Stimulated activated CD4-positive, alpha-beta T cell treated with anti-CD3 and anti-CD28 coated beads, Interleukin-12 subunit alpha, Interleukin-12 subunit beta, amount 100 ng/mL, for 24 hours (primary cell): ENCODE measurements at regions not wholly inside any gene's neighbourhood (a gene's known extent, or its start where the extent isn't known, plus 50 kb on each side); places are given as distances from the start of the nearest gene placed in this dataset.

ENCODE experiments used
- DNase-seq, 2 experiments: peaks; one replicate each; pipeline ENCODE4 v3.0.0-alpha.2; 2020; ENCODE audit warnings: low read depth in 2 of 2

DNA sequence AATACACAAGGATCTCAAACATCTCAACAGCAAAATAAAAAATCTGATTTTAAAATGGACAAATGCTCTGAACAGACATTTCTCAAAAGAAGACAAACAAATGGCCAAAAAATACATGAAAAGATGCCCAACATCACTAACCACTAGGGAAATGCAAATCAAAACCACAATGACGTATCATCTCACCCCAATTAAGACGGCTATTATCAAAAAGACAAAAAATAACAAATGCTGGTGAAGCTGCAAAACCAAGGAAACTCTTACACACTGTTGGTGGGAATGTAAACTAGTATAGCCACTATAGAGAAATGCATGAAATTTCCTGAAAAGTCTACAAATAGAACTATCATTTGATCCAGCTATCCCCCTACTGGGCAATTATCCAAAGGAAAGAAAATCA is 145.0 kb downstream of the BTG1 start:
- DNase-seq, result no peak

DNA sequence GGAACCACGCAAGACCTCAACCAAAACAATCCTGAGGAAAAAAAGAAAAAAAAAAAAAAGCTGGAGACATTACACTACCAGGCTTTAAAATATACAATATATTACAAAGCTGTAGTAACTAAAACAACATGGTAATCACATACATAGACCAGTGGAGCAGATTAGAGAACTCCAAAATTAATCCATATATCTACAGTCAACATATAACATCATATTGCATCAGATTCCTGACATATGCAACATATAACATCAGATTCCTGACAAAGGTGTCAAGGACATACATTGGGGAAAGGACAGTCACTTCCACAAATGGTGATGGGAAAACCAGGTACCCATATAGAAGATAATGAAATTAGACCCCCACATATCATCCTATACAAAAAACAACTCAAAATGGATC is 145.8 kb downstream of the BTG1 start:
- no peak for DNase-seq

DNA sequence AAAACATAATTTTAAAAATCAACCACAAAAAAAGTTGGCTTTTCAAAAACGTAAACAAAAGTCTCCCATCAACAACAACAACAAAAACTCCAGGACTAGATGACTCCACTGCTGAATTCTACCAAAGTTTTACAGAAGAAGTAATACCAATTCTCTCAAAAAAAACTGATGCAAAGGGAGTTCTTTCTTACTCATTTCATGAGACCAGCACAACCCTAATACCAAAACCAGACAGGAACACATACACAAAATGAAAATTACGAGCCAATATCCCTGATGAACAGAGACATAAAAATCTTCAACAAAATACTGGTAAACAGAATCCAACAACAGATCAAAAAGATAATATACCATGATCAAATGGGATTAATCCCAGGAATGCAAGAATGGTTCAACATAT is 147.3 kb downstream of the BTG1 start:
- DNase-seq, result no peak

DNA sequence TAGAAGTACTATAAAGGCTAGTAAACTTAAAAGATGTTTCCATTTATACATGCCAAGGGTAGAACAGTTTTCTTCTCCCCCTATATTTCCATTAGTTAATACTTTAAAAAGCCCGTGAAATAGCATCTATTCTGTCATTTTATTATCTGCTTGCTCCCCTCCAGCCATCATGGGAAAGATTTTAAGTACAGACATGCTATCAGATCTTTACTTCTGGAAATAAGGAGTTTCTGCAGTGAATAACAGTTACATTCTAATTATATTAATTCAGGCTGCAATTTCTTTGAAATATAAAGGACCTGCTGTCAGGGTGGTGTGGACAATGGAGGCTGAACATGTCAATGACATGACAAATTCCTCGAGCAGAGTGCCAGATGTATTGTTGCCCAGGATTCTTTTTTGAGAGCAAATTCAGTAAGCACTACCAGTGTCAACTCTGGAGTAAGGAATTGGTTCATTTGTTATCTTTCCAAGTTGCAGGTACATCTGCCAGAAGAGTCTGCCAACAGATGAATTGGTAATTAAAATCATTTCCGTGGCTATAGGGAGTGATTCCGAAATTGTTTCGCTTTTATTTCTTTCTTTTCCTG is 151.3 kb downstream of the BTG1 start:
- DNase-seq, result no peak

DNA sequence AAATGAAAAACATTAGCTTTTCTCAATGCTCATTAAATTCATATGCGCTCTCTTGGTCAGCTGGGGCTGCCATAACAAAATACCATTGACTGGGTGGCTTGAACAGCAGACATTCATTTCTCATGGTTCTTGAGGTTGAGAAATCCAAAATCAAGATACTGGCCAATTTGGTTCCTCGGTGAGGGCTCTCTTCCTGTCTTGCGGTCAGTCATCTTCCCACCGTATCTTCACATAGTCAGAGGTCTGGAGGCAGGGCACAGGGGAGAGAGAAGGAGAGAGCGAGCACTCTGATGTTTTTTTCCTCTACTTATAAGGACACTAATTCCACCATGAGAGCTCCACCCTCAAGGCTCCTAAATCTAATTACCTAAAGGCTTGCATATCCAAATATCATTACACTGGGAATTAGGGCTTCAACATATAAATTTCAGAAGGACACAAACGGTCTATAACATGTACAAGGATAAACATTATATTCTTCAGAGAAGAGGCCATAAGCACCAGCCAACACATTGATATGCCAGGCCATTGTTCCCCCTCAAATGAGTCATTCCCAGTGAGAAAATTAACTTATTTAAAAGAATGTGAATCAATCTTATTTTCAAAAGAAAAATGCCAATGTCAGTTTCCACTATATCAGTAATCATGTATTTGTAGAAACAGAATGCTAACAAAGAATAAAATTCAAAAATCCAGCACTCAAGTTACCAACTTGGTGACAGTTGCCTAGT is 152.2 kb downstream of the BTG1 start:
- DNase-seq, result no peak

DNA sequence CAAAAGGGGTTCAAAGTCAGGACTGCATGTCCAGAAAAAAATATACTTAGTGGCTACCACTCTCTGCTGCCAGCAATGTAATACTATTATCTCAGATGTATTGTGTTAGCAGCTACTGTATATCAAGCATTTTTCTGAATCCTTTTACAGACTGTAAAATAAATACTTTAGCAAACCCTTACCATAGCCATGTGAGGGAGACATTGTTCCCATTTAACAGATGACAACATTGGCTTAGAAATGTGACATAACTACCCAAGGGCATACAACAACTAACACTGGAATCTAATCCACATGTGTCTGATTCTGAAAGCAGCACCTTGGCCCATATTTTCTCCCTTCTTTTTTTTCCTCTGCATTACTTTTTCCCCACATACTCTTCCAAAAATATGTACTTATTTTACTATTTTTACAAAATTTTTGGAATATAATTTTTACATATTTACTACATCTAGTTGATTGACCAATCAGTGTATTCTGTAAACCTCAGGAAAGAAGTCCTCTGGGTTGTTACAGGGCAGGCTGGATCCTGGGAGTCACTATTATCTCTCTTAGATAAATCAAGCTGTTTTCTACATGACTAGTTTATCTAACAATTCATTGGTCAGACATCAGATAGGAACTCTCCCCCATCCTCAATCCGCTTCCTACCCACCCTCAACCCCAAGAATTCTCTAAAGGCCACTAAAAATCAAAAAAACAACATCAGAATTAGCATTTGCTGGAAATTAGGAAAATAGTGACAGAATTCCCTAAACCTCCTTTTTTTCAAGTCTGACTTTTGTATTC is 154.1 kb downstream of the BTG1 start:
- no peak for DNase-seq

DNA sequence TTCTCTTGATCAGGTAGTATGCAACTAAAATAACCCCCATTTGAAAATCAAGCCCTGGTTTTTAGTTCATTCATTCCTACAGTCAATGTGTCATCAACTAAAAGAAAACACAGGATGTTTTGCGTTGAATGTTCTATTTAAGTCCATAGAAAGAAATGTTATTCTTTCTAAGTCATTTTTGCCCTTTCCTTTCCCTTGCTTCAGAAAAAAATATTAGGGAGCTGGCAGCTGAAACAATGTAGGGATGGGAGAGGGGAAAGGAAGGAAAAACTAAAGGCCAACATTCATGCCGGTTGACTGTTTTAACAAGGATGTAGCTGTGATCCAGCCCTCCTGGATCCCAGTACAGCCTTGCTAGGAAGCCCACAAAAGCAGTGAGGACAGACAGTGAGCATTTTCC is 155.1 kb downstream of the BTG1 start:
- DNase-seq, result no peak

DNA sequence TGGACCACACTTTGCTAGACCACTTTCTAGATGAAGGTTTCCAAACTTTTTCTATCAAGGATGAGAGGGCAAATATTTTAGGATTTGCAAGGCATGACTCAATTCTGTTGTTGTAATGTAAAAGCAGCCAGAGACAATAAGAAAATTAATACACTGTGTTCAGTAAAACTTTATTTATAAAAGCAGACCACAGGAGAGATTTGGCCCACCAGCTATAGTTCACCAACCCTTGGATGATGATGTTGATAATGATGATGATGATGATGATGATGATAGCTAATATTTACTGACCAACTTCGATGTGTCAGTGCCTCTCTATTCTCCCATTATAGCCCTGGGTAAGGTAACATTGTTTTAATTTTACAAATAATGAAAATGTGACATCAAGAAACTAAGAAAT is 156.5 kb downstream of the BTG1 start:
- DNase-seq, result no peak

DNA sequence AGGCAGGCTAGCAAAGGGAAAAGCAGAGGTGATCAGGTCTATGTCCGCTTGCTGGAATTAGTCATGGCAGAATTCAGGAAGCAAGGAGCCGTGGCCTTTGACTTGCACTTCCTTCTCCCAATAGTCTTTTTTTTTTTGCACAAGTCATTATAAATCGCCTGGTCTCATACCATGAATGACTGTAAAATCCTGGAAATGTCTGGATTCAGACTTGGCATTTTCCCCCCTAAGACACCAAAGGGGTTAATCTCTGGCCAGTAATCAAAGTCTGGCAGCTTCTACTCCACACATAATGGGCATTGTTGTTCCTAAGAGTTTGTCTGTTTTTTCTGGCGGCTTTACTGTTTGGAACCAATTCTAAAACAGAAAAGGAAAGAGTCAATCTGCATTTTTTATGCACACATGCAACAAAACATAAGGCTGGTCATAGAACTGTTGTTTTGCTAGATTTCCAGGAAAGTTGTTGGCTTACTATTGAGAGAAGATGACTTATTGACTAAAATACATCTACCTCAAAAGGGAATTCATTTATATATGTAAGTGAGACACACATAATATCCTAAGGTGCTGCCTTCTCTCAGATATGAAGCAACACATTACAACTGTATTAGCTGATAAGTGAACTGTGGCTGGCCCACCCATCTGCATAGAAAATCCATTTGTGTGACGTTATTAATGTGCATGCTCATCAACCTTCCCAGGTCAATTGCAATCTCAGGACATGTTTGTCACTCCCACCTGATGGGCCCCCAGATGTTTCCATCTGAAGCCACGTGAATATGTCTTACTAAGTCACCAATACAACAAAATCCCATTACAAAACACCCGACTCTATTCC is 157.3 kb downstream of the BTG1 start:
- DNase-seq, result no peak

DNA sequence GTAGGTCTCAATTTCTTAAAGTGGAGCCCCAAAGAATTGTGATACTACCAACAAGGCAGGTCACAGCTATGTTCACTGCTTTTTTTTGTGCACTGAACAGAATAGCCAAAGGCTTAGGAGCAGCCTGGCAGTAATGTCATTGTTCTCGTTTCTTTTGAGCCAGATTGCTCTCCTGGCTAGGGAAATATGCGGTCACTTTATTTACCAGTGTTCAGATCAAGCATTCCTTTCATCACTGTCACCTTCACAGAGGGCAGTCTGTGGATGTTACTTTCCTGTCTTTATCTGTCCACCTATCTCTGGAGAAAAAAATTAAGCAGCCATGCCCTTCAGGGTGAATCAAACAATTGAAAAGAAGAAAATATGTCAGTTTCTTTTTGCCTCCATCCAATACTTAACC is 159.6 kb downstream of the BTG1 start:
- no peak for DNase-seq

DNA sequence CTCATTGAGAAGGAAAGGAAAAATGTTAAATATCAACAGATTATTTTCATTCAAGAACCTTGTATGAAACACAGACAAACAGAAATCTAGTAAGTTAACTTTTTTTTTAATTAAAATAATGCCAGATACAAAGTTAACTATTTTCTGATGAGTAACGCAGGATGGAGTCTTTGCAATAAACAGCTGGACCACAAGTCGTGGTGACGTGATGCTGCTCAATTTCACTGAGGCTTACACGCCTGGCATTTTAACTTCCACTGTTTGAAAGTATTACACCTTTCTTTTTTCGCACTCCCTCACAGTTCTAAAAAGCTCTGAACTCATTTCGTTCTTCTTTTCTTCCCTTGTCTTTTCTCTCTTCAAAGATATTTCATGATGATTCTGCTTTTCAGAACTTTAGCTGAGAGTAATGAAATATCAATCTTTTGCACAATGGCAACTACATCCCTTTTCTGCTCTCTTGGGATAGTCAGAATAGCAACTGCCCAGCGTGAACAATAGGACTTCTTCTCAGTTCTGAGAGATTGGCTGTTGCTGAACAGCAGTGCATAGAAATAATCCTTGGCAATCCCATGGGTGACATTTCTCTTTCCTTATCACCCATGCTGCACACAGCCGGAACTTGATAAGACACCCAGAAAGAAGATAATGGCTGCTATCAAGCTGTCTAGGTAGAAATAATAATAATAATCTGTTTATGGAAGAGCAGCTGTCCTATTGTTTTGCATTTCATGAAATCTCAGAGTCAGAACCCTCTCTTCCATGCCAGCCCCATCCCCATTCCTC is 160.5 kb downstream of the BTG1 start:
- no peak for DNase-seq

DNA sequence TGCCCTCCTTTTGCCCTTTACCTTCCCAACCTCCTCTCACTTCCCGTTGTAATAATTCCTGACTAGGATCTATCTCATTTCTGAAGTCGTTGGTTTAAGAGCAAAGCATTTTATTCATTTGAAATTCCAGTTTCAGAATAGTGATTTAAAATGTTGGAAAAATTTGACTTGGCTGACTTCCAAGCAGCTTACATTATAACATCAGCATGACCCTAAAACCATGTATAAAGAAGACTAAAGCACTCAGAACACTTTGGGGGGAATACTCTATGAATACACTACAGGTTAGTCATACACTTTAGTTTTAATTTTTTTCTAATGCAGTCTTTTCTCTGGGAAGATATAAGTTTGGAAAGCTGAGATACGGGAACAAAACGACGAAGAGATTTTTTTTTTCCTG is 161.1 kb downstream of the BTG1 start:
- no peak for DNase-seq

DNA sequence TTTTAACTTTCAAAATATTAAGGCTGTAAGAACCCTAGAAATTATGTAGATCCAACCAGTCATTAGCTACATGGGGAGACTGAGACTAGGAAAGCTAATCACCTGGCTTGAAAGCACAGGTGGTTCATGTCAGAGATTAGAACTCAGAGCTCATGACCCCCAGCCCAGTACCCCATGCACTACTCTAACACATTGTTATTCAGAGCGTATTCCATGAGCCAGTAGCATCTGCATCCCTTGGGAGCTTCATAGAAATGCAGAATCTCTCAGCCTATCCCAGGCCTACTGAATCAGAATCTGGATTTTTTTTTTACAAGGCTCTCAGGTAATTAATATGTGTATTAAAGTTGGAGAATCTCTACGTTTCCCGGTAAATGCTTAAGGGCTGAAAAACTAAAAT is 161.7 kb downstream of the BTG1 start:
- no peak for DNase-seq

DNA sequence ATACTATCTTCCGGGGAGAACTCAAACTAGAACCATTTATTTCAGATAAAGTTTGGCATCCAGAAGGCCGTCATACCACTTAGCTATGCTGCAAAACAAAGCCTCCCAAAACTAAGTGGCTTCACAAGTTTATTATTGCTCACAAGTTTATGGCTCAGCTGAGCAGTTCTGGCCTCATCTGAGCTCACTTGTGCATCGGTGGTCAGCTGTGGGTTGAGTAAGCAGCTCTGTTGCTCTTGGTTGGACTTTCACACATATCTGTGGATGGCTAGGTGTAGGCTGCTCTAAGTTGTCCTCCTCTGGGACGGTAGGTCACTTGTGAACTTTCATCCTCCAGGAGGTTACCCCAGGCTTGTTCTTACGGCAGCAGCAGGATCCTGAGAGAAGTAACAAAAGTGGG is 162.7 kb downstream of the BTG1 start:
- no peak for DNase-seq

DNA sequence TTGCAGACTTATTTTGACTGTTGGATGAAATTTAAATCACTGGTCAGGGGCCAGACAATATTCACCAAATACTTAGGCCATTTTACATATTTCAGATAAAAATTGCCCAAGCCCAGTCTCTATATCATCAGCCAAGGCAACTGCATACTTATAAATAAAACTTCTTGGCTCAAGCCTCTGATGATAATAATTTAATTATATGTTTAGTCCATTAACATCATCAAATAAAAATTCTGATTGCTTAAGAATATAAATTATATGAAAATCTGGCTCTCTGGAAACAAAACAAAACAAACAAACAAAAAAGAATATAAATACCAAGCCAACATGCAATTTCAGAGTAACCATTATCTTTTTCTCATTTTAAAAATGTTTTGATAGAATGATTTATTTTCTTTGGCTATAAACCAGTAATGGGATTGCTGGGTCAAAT is 165.2 kb downstream of the BTG1 start:
- no peak for DNase-seq

DNA sequence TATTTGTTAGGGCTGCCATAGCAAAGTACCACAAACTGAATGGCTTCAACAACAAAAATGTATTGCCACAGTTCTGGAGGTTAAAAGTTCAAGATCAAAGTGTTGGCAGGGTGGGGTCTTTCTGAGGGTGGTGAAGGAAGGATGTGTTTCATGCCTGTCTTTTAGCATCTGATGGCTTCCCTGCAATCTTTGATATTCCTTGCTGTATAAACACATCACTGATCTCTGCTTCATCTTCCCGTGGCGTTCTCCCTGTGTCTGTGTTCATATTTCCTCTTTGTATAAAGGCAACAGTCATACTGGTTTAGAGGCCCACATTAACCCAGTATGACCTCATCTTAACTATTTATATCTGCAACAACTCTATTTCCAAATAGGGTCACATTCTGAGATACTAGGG is 167.5 kb downstream of the BTG1 start:
- no peak for DNase-seq

DNA sequence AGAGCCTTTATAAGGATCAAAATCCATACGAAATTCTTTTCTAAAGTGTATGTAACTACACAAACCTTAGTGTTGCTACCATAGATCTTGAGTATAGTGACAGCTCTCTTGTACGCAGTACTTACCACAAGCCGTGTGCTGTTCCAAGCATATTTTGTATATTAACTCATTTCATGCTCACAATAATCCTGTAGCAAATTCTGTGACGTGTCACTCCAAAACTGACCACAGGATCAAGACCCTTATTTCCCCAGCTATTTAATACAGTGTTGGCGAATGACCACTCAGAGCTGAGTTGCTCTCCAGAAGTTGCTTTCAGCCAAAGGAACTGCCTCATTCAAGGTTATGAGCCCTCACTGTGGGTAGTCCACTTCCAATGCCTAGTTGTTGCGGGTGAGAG is 169.8 kb downstream of the BTG1 start:
- no peak for DNase-seq

DNA sequence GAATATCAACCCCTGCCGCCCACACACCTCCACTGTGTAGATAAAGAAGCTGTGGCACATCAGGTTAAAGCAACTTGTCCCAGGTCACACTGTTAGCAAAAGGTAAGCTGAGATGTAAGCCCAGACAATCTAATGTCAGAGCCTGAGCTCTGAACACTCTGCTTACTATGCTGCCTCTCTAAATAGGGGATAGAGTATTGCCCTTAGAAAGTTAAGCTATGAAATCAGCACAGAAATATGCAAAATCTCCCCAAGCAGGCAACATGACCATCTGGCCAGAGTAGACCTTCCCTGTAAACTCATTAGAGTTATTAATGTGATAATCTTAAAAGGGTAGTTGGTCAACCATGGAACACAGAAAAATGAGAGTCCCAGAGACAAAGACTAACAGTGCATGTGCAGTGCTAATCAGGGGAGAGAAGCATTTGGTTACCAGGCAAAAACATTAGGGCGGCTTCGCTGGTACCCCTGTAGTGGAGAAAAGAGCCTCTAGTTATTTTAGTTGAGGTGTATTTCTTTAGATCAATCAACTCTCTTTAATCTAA is 171.0 kb downstream of the BTG1 start:
- no peak for DNase-seq

DNA sequence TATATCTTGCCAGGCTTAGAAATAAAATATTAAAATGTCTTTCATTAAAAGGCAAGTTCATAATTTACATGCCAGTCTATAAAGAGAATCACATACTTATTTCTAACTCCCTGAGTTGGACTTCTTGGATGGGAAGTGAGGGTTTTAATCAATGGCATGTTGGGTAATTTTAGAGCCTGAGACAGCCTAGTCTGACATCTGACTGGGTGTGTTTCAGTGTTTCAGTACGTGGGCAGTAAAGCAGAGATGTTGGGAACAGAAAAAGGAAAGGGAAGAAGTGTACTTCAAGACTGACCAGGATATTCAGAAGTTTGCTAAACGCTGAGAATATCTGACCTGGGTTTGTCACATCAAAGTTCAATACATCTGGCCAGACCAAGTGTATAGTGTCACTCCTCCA is 171.8 kb downstream of the BTG1 start:
- DNase-seq, result no peak

DNA sequence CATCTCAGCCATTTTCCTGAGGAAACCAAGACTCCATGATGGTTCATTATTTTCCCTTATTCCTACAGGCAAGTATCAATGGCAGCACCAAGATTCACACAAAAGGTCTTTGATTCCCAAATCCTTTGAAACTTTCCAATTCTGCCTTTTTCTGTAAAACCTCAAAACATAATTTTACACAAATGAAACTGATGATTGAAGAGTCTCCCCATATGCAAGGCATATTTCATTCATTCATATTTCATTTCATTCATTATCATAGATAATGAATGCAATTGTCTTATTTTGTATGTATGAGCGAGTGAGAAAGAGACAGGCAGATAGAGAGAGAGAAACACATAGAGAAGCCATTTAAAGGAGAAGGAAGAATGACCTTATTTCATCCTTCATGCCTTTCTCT is 172.8 kb downstream of the BTG1 start:
- no peak for DNase-seq

DNA sequence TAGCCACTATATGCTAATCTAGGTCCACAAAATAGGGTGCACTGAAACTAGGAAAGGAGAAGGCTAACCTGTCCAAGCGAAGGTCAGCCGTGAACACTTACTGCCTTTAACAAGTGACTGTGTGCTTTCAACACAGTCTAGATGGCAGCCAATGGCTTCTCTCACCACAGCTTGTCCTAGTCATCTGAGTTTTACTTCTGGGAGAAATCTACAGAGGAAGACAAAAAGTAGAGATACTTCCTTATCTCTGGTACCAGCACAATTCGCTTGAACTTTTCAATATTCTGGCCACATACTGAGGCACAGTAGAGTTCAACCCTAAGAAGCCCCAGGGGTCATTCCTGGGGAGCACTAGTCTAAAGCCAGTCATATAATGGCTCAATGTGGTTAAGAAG is 176.9 kb downstream of the BTG1 start:
- DNase-seq, result no peak
